Karpas-422 (cell line): ENCODE measurements at regions not wholly inside any gene's neighbourhood (a gene's known extent, or its start where the extent isn't known, plus 50 kb on each side); places are given as distances from the start of the nearest gene placed in this dataset.

Experiments
- DNase-seq: peaks from one replicate; pipeline ENCODE4 v3.0.0-alpha.2; 2015
- H2AFZ ChIP-seq: fragments of 200-600 bp; sonication (generic); 2 replicates; pipeline ENCODE4 v1.6.1; 2014; ENCODE audit warnings: antibody characterized with exemption, low read length, mixed read lengths
- H3K27ac ChIP-seq: fragments of 200-600 bp; sonication (generic); 2 replicates; pipeline ENCODE4 v1.5.1; 2014; ENCODE audit warnings: mild to moderate bottlenecking, low read length, moderate library complexity
- H3K27me3 ChIP-seq: fragments of 200-600 bp; sonication (generic); 2 replicates; pipeline ENCODE4 v1.6.1; 2014; ENCODE audit warnings: low read length, mixed read lengths
- H3K36me3 ChIP-seq: fragments of 200-600 bp; sonication (generic); 2 replicates; pipeline ENCODE4 v1.6.1; 2014; ENCODE audit warnings: low read length, mixed read lengths; ENCODE audit not compliant: insufficient read depth
- H3K4me1 ChIP-seq: fragments of 200-600 bp; sonication (generic); 2 replicates; pipeline ENCODE4 v1.6.1; 2014; ENCODE audit warnings: mild to moderate bottlenecking, low read length, mixed read lengths
- H3K4me2 ChIP-seq: fragments of 200-600 bp; sonication (generic); 2 replicates; pipeline ENCODE4 v1.6.1; 2014; ENCODE audit warnings: low read length, low read depth, mild to moderate bottlenecking; ENCODE audit not compliant: poor library complexity, severe bottlenecking
- H3K4me3 ChIP-seq: fragments of 200-600 bp; sonication (generic); 2 replicates; pipeline ENCODE4 v1.5.1; 2014; ENCODE audit warnings: mild to moderate bottlenecking, antibody characterized with exemption, low read length, mixed read lengths
- H3K79me2 ChIP-seq: fragments of 200-600 bp; sonication (generic); 2 replicates; pipeline ENCODE4 v1.6.1; 2014; ENCODE audit warnings: mild to moderate bottlenecking, low read length, mixed read lengths
- H3K9ac ChIP-seq: fragments of 200-600 bp; sonication (generic); 2 replicates; pipeline ENCODE4 v1.6.0; 2014; ENCODE audit warnings: low read length
- H3K9me2 ChIP-seq: fragments of 200-600 bp; sonication (generic), shearing (Covaris generic); replicated peaks from 2 replicates; pipeline ENCODE4 v1.6.0; 2014; ENCODE audit warnings: mild to moderate bottlenecking, low read length, moderate library complexity; ENCODE audit not compliant: insufficient read depth
- H3K9me3 ChIP-seq: fragments of 300-700, 200-600 bp; sonication (generic); 2 replicates; pipeline ENCODE4 v1.6.1; 2014; ENCODE audit warnings: low read length, mixed read lengths
- H4K20me1 ChIP-seq: fragments of 200-600 bp; sonication (generic); 2 replicates; pipeline ENCODE4 v1.6.1; 2014; ENCODE audit warnings: mild to moderate bottlenecking, antibody characterized with exemption, low read length, low read depth; ENCODE audit not compliant: insufficient read depth

GRCh38 chr5:164048359-164048926 lies 543.0 kb downstream of the MAT2B start:
- Histone ChIP-seq H3K79me2 (no peaks in the 10 kb centered on the region), H3K27me3 (no peaks in the 10 kb centered on the region), H3K27ac (no peak overlapping the region), H3K36me3 (no peaks in the 10 kb centered on the region), H3K4me3 (no peak overlapping the region), H3K4me2 (no peak overlapping the region), H3K9me3 (no peaks in the 10 kb centered on the region), H3K9ac (no peak overlapping the region), H2AFZ (no peak overlapping the region), H4K20me1 (no peaks in the 10 kb centered on the region), H3K4me1 (no peaks in the 10 kb centered on the region), H3K9me2 (no peaks in the 10 kb centered on the region)
- DNase-seq, result no peak

DNA sequence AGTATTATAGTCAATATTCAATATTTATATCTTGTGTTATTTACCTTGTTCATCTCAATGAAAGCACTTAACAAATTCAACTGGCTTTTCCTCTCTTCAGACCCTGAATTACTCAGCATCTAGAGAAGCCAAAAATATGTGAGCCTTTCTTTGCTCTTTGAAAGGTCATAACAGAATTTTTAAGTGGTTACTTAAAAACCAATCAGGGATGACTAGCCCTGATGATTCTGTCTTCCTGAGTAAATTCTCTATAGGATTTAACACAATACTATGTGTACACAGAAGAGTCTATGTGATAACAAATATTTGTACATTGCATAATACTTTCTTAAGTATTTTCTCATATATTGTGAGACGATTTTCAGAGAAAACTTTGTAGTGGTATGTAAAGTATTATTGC lies 546.3 kb downstream of the MAT2B start:
- Histone ChIP-seq H3K27me3 (no peaks in the 10 kb centered on the region), H3K9me3 (no peaks in the 10 kb centered on the region), H3K4me3 (no peak overlapping the region), H3K79me2 (no peaks in the 10 kb centered on the region), H3K4me1 (no peaks in the 10 kb centered on the region), H2AFZ (no peak overlapping the region), H4K20me1 (no peaks in the 10 kb centered on the region), H3K4me2 (no peak overlapping the region), H3K9me2 (no peaks in the 10 kb centered on the region), H3K27ac (no peak overlapping the region), H3K36me3 (no peaks in the 10 kb centered on the region), H3K9ac (no peak overlapping the region)
- no peak for DNase-seq

- Histone ChIP-seq H3K27me3 (no peaks in the 10 kb centered on the region), H3K27ac (no peak overlapping the region), H4K20me1 (no peaks in the 10 kb centered on the region), H3K4me3 (no peak overlapping the region), H3K4me2 (no peak overlapping the region), H3K9ac (no peak overlapping the region), H2AFZ (no peak overlapping the region), H3K9me3 (no peaks in the 10 kb centered on the region), H3K4me1 (no peaks in the 10 kb centered on the region), H3K36me3 (no peaks in the 10 kb centered on the region), H3K79me2 (no peaks in the 10 kb centered on the region), H3K9me2 (no peaks in the 10 kb centered on the region)
- DNase-seq, result no peak
Measured at GRCh38 chr5:164052536-164053093, 547.2 kb downstream of the MAT2B start.

DNA sequence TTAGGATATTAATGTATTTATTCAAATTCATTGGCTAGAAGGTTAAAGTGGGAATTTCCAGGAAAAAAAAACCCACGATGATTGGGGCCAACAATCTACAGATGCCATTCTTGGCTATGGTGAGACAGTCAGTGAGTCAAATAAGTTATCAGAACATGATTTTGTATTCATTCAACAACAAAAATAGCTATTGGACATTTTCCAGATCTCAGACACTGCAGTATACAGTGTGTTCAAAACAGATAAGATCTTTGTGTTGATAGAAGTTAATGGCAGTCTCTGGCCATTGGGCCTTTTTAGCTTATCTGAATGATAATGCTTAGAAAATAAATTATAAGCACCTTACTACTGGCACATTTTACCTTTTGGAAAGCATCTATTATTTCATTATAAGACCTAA lies 547.7 kb downstream of the MAT2B start:
- Histone ChIP-seq H3K9me2 (no peaks in the 10 kb centered on the region), H3K9me3 (no peaks in the 10 kb centered on the region), H3K9ac (no peak overlapping the region), H3K79me2 (no peaks in the 10 kb centered on the region), H4K20me1 (no peaks in the 10 kb centered on the region), H3K4me2 (no peak overlapping the region), H3K27me3 (no peaks in the 10 kb centered on the region), H3K27ac (no peak overlapping the region), H3K4me3 (no peak overlapping the region), H3K36me3 (no peaks in the 10 kb centered on the region), H3K4me1 (no peaks in the 10 kb centered on the region), H2AFZ (no peak overlapping the region)
- no peak for DNase-seq

DNA sequence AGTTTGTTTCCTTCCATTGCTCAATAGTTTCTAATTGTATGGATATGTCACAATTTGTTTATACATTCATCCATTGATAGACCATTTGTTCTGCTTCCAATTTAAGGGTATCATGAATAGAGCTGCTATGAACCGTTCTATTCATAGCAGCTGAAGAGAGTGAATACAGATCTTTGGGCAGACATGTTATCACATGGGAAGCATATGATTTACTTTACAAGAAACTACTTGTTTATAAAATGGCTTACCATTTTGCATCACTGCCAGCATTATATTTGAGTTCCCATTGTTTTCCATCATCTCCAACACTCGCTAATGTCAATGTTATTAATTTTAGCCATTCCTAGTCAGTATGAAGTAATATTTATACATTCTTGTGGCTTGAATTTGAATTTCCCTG lies 549.0 kb downstream of the MAT2B start:
- no peaks in the 10 kb centered on the region for H4K20me1 ChIP-seq
- no peaks in the 10 kb centered on the region for H3K36me3 ChIP-seq
- H3K9me2 ChIP-seq, result no peaks in the 10 kb centered on the region
- no peak overlapping the region for H3K4me3 ChIP-seq
- H2AFZ ChIP-seq, result no peak overlapping the region
- no peaks in the 10 kb centered on the region for H3K4me1 ChIP-seq
- no peak for DNase-seq
- H3K27ac ChIP-seq, result no peak overlapping the region
- no peaks in the 10 kb centered on the region for H3K9me3 ChIP-seq
- H3K79me2 ChIP-seq, result no peaks in the 10 kb centered on the region
- H3K4me2 ChIP-seq, result no peak overlapping the region
- no peak overlapping the region for H3K9ac ChIP-seq
- no peaks in the 10 kb centered on the region for H3K27me3 ChIP-seq

- H2AFZ ChIP-seq, result no peak overlapping the region
- no peak overlapping the region for H3K27ac ChIP-seq
- H3K4me2 ChIP-seq, result no peak overlapping the region
- H4K20me1 ChIP-seq, result no peaks in the 10 kb centered on the region
- no peaks in the 10 kb centered on the region for H3K9me3 ChIP-seq
- no peaks in the 10 kb centered on the region for H3K4me1 ChIP-seq
- no peaks in the 10 kb centered on the region for H3K27me3 ChIP-seq
- H3K9ac ChIP-seq, result no peak overlapping the region
- H3K79me2 ChIP-seq, result no peaks in the 10 kb centered on the region
- H3K9me2 ChIP-seq, result peaks cover 3% of the 10 kb centered on the region; the same call in 1 of the 2 replicates
- DNase-seq, result no peak
- H3K36me3 ChIP-seq, result no peaks in the 10 kb centered on the region
- no peak overlapping the region for H3K4me3 ChIP-seq
Measured at GRCh38 chr5:164057121-164057520, 551.7 kb downstream of the MAT2B start.

DNA sequence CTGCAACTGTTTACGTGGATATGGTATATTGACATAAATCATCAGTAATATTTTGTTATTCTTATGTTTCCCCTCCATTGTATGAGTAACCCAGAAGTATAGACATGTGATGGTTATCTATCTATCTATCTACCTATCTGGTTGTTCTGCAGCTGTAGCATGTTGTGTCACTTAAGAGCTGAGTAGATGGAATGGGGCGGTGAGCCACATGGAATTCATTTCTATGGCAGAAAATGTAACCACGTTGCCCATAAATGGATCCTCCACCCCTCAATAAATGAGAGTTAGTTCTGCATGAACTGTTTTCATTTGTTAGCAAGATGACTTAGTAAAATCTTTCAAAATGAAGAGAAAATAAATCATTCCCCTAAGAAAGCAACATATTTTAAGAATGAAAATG lies 553.2 kb downstream of the MAT2B start:
- H4K20me1 ChIP-seq, result no peaks in the 10 kb centered on the region
- no peaks in the 10 kb centered on the region for H3K9me3 ChIP-seq
- no peak overlapping the region for H3K9ac ChIP-seq
- no peak overlapping the region for H3K4me2 ChIP-seq
- peaks cover 5% of the 10 kb centered on the region; the same call in 1 of the 2 replicates for H3K9me2 ChIP-seq
- no peaks in the 10 kb centered on the region for H3K27me3 ChIP-seq
- H3K79me2 ChIP-seq, result no peaks in the 10 kb centered on the region
- no peak overlapping the region for H3K4me3 ChIP-seq
- H2AFZ ChIP-seq, result no peak overlapping the region
- no peaks in the 10 kb centered on the region for H3K36me3 ChIP-seq
- H3K4me1 ChIP-seq, result no peaks in the 10 kb centered on the region
- no peak for DNase-seq
- no peak overlapping the region for H3K27ac ChIP-seq

DNA sequence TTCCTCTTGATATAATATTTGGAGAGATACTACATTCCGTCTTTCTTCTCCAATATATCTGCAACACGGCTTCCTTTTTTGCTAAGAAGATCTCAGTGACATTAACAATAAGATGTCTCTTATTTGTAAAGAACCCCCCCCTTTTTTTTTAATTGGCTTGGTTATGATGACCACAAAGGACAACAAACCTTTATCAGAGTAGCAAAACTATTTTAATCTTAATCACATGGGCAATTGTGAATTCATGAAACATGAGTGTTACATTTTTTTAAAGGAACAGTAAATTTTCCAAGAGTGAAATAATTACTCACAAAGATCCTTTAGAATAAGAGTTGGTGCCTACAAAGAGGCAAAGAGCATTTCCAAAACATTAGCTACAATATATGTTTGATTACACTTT lies 554.1 kb downstream of the MAT2B start:
- Histone ChIP-seq H3K9me3 (no peaks in the 10 kb centered on the region), H3K9ac (no peak overlapping the region), H3K36me3 (no peaks in the 10 kb centered on the region), H3K4me3 (no peak overlapping the region), H3K9me2 (peaks cover 5% of the 10 kb centered on the region; the same call in 1 of the 2 replicates), H3K79me2 (no peaks in the 10 kb centered on the region), H3K4me2 (no peak overlapping the region), H3K27me3 (no peaks in the 10 kb centered on the region), H2AFZ (no peak overlapping the region), H4K20me1 (no peaks in the 10 kb centered on the region), H3K27ac (no peak overlapping the region), H3K4me1 (no peaks in the 10 kb centered on the region)
- no peak for DNase-seq
